Hepatocyte (in vitro differentiated cells): ENCODE measurements at regions not wholly inside any gene's neighbourhood (a gene's known extent, or its start where the extent isn't known, plus 50 kb on each side); places are given as distances from the start of the nearest gene placed in this dataset.
A peak's percentile ranks its signal among the peaks of the same experiment; 100 is the strongest.

Experiments
- DNase-seq: peaks from one replicate; pipeline ENCODE4 v3.0.0-alpha.2; 2016; ENCODE audit warnings: low spot score
- H2AFZ ChIP-seq: fragments of 200-600 bp; sonication (generic); 2 replicates; pipeline ENCODE4 v1.6.0; 2016; ENCODE audit warnings: antibody characterized with exemption, mild to moderate bottlenecking
- H3K27ac ChIP-seq: fragments of 200-600 bp; sonication (generic); 2 replicates; pipeline ENCODE4 v1.5.1; 2016; ENCODE audit warnings: mild to moderate bottlenecking
- H3K27me3 ChIP-seq: fragments of 200-600 bp; sonication (generic); 2 replicates; pipeline ENCODE4 v1.6.1; 2016
- H3K36me3 ChIP-seq: fragments of 200-600 bp; sonication (generic); replicated peaks from 2 replicates; pipeline ENCODE4 v1.5.1; 2016; ENCODE audit warnings: low read depth; ENCODE audit not compliant: insufficient read depth
- H3K4me1 ChIP-seq: fragments of 200-600 bp; sonication (generic); 2 replicates; pipeline ENCODE4 v1.5.1; 2016; ENCODE audit warnings: mild to moderate bottlenecking, moderate library complexity; ENCODE audit not compliant: insufficient read depth
- H3K4me2 ChIP-seq: fragments of 200-600 bp; sonication (generic); 2 replicates; pipeline ENCODE4 v1.6.0; 2016
- H3K4me3 ChIP-seq: fragments of 200-600 bp; sonication (generic); 2 replicates; pipeline ENCODE4 v1.5.1; 2016; ENCODE audit warnings: mild to moderate bottlenecking
- H3K79me2 ChIP-seq: fragments of 200-600 bp; sonication (generic); 2 replicates; pipeline ENCODE4 v1.6.0; 2017; ENCODE audit warnings: mild to moderate bottlenecking
- H3K9me2 ChIP-seq: fragments of 200-600 bp; sonication (generic); replicated peaks from 2 replicates; pipeline ENCODE4 v1.6.0; 2017; ENCODE audit warnings: mild to moderate bottlenecking; ENCODE audit not compliant: insufficient read depth
- H3K9me3 ChIP-seq: fragments of 200-600 bp; sonication (generic); 2 replicates; pipeline ENCODE4 v1.5.1; 2016; ENCODE audit warnings: low read depth, mild to moderate bottlenecking
- H4K20me1 ChIP-seq: fragments of 200-600 bp; sonication (generic); 2 replicates; pipeline ENCODE4 v1.6.0; 2016; ENCODE audit warnings: mild to moderate bottlenecking; ENCODE audit not compliant: insufficient read depth, poor library complexity, severe bottlenecking
- CTCF ChIP-seq: fragments of 200-600 bp; sonication (generic); IDR thresholded peaks from 2 replicates; pipeline ENCODE4 v1.5.1; 2016; ENCODE audit warnings: antibody characterized with exemption, mild to moderate bottlenecking; ENCODE audit not compliant: poor library complexity
- EZH2 ChIP-seq: fragments of 200-600 bp; sonication (generic); IDR thresholded peaks from 2 replicates; pipeline ENCODE4 v1.6.1; 2016; ENCODE audit warnings: antibody characterized with exemption, mild to moderate bottlenecking, borderline replicate concordance
- EZH2phosphoT487 ChIP-seq: fragments of 200-600 bp; sonication (generic); IDR thresholded peaks from one replicate; pipeline ENCODE4 v1.6.1; 2018; ENCODE audit warnings: antibody characterized with exemption, mild to moderate bottlenecking, low read depth, moderate library complexity; ENCODE audit not compliant: unreplicated experiment, severe bottlenecking
- WGBS: methylation state at CpG from one replicate; pipeline ENCODE4 v1.1.6; 2016; ENCODE audit warnings: low lambda C conversion rate; ENCODE audit errors: missing lambda C conversion rate; 5-methylcytosine and 5-hydroxymethylcytosine counted together

- H4K20me1 ChIP-seq = no peaks in the 10 kb centered on the region
- no peaks in the 10 kb centered on the region for H3K9me3 ChIP-seq
- no peak overlapping the region for H3K27ac ChIP-seq
- TF ChIP-seq CTCF = no peak
- TF ChIP-seq EZH2 = no peak
- TF ChIP-seq EZH2phosphoT487 = no peak
- no peaks in the 10 kb centered on the region for H3K4me1 ChIP-seq
- 95% methylated on average over 4 of the region's 4 CpGs for WGBS
- no peak overlapping the region for H3K4me3 ChIP-seq
- H3K27me3 ChIP-seq = no peaks in the 10 kb centered on the region
- H3K4me2 ChIP-seq = no peak overlapping the region
- H3K9me2 ChIP-seq = no peaks in the 10 kb centered on the region
- no peaks in the 10 kb centered on the region for H3K79me2 ChIP-seq
- no peaks in the 10 kb centered on the region for H3K36me3 ChIP-seq
- H2AFZ ChIP-seq = no peak overlapping the region
- no peak for DNase-seq
Measured at GRCh38 chr6:10101551-10102252, 313.2 kb downstream of the TFAP2A start.

- no peak overlapping the region for H3K27ac ChIP-seq
- TF ChIP-seq CTCF = no peak
- no peak for TF ChIP-seq EZH2
- no peak for TF ChIP-seq EZH2phosphoT487
- DNase-seq = no peak
- H3K4me2 ChIP-seq = peak overlapping the region; percentile 72
- WGBS = 84% methylated on average over 9 of the region's 9 CpGs
- H2AFZ ChIP-seq = peak overlapping the region; percentile 35
- H3K27me3 ChIP-seq = no peaks in the 10 kb centered on the region
- no peaks in the 10 kb centered on the region for H4K20me1 ChIP-seq
- H3K79me2 ChIP-seq = no peaks in the 10 kb centered on the region
- H3K36me3 ChIP-seq = no peaks in the 10 kb centered on the region
- no peaks in the 10 kb centered on the region for H3K9me2 ChIP-seq
- no peaks in the 10 kb centered on the region for H3K4me1 ChIP-seq
- H3K4me3 ChIP-seq = no peak overlapping the region
- no peaks in the 10 kb centered on the region for H3K9me3 ChIP-seq
Measured at GRCh38 chr6:10099529-10100140, 315.2 kb downstream of the TFAP2A start.

- peak; percentile 13 for DNase-seq
- Histone ChIP-seq H3K79me2 (no peaks in the 10 kb centered on the region), H2AFZ (peak overlapping the region; percentile 35), H3K4me2 (peak overlapping the region; percentile 72), H3K27me3 (no peaks in the 10 kb centered on the region), H3K4me3 (no peak overlapping the region), H3K4me1 (no peaks in the 10 kb centered on the region), H3K36me3 (no peaks in the 10 kb centered on the region), H3K27ac (no peak overlapping the region), H3K9me2 (no peaks in the 10 kb centered on the region), H4K20me1 (no peaks in the 10 kb centered on the region), H3K9me3 (no peaks in the 10 kb centered on the region)
- WGBS = 67% methylated on average over 27 of the region's 27 CpGs
- TF ChIP-seq EZH2 (no peak), EZH2phosphoT487 (no peak), CTCF (no peak)
Measured at GRCh38 chr6:10098756-10099528, 315.9 kb downstream of the TFAP2A start.
